GM12878 (cell line): ENCODE measurements at regions not wholly inside any gene's neighbourhood (a gene's known extent, or its start where the extent isn't known, plus 50 kb on each side); places are given as distances from the start of the nearest gene placed in this dataset.

Experiments used
- CREM ChIP-seq: IDR thresholded peaks from 2 replicates; pipeline ENCODE4 v1.6.1; 2014; ENCODE audit warnings: antibody characterized with exemption, low read depth
- CTCF ChIP-seq, 3 experiments: IDR thresholded peaks in 2 of 3; conservative IDR thresholded peaks in 1 of 3; 2 replicates each; pipeline ENCODE4 v1.5.1; 2011; ENCODE audit warnings: low read depth in 3 of 3, low read length in 3 of 3, mild to moderate bottlenecking in 3 of 3, control low read depth in 2 of 3, moderate library complexity in 2 of 3, inconsistent platforms in 1 of 3, mixed read lengths in 1 of 3; ENCODE audit not compliant: control insufficient read depth in 2 of 3, insufficient read depth in 1 of 3; ENCODE audit errors: extremely low read depth in 1 of 3
- PKNOX1 ChIP-seq: fragments of 450-650 bp; IDR thresholded peaks from 2 replicates; pipeline ENCODE4 v1.6.1; 2016; ENCODE audit warnings: mild to moderate bottlenecking
- POLR2A ChIP-seq: IDR thresholded peaks from 2 replicates; pipeline ENCODE4 v1.6.1; 2011; ENCODE audit warnings: low read depth, mild to moderate bottlenecking, low read length
- USF2 ChIP-seq: IDR thresholded peaks from 2 replicates; pipeline ENCODE4 v1.6.1; 2011; ENCODE audit warnings: low read depth, low read length, improper control_type of control experiment, borderline replicate concordance
- YY1 ChIP-seq: IDR thresholded peaks from 2 replicates; pipeline ENCODE4 v1.6.1; 2011; ENCODE audit warnings: low read depth, mild to moderate bottlenecking, low read length
- ZNF274 ChIP-seq: IDR thresholded peaks from one replicate; pipeline ENCODE4 v1.8.0; 2011; ENCODE audit not compliant: insufficient read length, insufficient read depth
- ZNF384 ChIP-seq: IDR thresholded peaks from 2 replicates; pipeline ENCODE4 v1.6.1; 2012; ENCODE audit warnings: low read depth, mild to moderate bottlenecking, low read length, improper control_type of control experiment, borderline replicate concordance

DNA sequence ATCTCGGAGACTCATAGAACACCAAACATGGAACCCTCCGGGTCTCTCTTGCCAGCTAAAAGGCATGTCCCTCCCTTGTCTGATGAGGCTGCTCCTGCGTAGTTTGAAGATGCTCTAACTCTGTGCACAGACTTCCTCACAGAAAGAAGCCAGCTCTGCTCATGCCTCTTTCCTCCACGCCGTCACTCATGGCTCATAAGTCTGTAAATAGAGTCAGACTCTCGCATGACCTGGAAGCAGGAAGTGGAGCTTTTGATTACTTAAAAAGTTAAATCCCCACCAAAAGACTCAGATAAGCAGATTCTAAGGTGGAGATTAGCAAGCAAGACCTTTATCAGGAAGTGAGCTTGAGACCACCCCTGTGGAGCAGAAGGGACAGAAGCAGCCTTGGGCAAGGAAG, 171.6 kb downstream of the TRIM33 start:
- TF ChIP-seq CTCF (IDR thresholded peaks at IDR 0.05 in 2 of 3, conservative IDR thresholded peaks at IDR 0.05 in 1 of 3; ENCODE audit: control insufficient read depth in 2 of 3, extremely low read depth in 1 of 3, insufficient read depth in 1 of 3, low read depth in 3 of 3, low read length in 3 of 3) (no peak), CREM (no peak), ZNF274 (no peak), POLR2A (no peak), USF2 (no peak), YY1 (no peak), ZNF384 (no peak), PKNOX1 (no peak)
